WTC11 (cell line): ENCODE measurements at regions not wholly inside any gene's neighbourhood (a gene's known extent, or its start where the extent isn't known, plus 50 kb on each side); places are given as distances from the start of the nearest gene placed in this dataset.

Experiments used
- NR2C2 ChIP-seq: sonication (generic); formaldehyde crosslinking; IDR thresholded peaks from 2 replicates; pipeline ENCODE4 v1.8.0; 2022; ENCODE audit warnings: mild to moderate bottlenecking, missing genetic modification reagents
- RORB ChIP-seq: fragments of 250-450 bp; sonication (Bioruptor Pico); IDR thresholded peaks from 2 replicates; pipeline ENCODE4 v1.9.0; 2021; ENCODE audit warnings: mild to moderate bottlenecking
- TP53 ChIP-seq: sonication (generic); formaldehyde crosslinking; IDR thresholded peaks from 2 replicates; pipeline ENCODE4 v1.8.1; 2023; ENCODE audit warnings: mild to moderate bottlenecking, missing genetic modification reagents
- ZNF121 ChIP-seq: sonication (generic); formaldehyde crosslinking; IDR thresholded peaks from 2 replicates; pipeline ENCODE4 v1.8.0; 2023; ENCODE audit warnings: missing genetic modification reagents
- ZNF317 ChIP-seq: sonication (generic); formaldehyde crosslinking; IDR thresholded peaks from 2 replicates; pipeline ENCODE4 v1.8.1; 2023; ENCODE audit warnings: low read depth, mild to moderate bottlenecking, moderate library complexity, missing genetic modification reagents, borderline replicate concordance
- TF ChIP-seq, protein P1 (sequence below): fragments of 200-600 bp; IDR thresholded peaks from 2 replicates; pipeline ENCODE4 v1.8.0; 2022; ENCODE audit warnings: antibody characterized with exemption
- TF ChIP-seq, protein P2 (sequence below): sonication (generic); formaldehyde crosslinking; IDR thresholded peaks from 2 replicates; pipeline ENCODE4 v1.8.1; 2022; ENCODE audit warnings: low read depth, mild to moderate bottlenecking, moderate library complexity, missing genetic modification reagents, borderline replicate concordance
- TF ChIP-seq, protein P3 (sequence below): sonication (generic); formaldehyde crosslinking; IDR thresholded peaks from 2 replicates; pipeline ENCODE4 v1.8.1; 2023; ENCODE audit warnings: mild to moderate bottlenecking, moderate library complexity, missing genetic modification reagents

DNA sequence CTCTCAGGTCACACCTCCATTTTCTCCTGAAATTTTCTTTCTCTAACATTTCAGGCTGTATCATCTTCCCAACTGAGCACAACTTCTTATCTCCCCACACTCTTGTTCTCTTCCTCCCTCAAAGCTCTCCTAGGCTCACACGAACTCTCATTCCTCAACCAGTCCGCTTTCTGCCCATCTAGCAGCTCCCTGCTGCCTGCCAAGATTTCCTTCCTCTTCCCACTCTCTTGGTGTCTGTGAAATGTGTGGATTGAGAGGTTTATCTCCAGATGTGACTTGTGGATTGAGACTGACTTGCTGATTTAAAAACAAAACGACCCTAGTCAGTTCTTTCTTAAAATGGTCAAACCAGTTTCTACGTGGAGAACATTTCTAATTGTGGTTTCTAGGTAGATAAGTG lies 106.3 kb downstream of the MTNR1B start:
- TF ChIP-seq, protein P1, sequence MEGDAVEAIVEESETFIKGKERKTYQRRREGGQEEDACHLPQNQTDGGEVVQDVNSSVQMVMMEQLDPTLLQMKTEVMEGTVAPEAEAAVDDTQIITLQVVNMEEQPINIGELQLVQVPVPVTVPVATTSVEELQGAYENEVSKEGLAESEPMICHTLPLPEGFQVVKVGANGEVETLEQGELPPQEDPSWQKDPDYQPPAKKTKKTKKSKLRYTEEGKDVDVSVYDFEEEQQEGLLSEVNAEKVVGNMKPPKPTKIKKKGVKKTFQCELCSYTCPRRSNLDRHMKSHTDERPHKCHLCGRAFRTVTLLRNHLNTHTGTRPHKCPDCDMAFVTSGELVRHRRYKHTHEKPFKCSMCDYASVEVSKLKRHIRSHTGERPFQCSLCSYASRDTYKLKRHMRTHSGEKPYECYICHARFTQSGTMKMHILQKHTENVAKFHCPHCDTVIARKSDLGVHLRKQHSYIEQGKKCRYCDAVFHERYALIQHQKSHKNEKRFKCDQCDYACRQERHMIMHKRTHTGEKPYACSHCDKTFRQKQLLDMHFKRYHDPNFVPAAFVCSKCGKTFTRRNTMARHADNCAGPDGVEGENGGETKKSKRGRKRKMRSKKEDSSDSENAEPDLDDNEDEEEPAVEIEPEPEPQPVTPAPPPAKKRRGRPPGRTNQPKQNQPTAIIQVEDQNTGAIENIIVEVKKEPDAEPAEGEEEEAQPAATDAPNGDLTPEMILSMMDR = no peak
- TF ChIP-seq ZNF317 (CRISPR knock-in tag) (no peak), RORB (CRISPR knock-in tag) (no peak), NR2C2 (no peak), ZNF121 (CRISPR knock-in tag) (no peak), TP53 (CRISPR knock-in tag) (no peak)
- TF ChIP-seq, protein P2, sequence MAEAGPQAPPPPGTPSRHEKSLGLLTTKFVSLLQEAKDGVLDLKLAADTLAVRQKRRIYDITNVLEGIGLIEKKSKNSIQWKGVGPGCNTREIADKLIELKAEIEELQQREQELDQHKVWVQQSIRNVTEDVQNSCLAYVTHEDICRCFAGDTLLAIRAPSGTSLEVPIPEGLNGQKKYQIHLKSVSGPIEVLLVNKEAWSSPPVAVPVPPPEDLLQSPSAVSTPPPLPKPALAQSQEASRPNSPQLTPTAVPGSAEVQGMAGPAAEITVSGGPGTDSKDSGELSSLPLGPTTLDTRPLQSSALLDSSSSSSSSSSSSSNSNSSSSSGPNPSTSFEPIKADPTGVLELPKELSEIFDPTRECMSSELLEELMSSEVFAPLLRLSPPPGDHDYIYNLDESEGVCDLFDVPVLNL (CRISPR knock-in tag) = no peak
- TF ChIP-seq, protein P3, sequence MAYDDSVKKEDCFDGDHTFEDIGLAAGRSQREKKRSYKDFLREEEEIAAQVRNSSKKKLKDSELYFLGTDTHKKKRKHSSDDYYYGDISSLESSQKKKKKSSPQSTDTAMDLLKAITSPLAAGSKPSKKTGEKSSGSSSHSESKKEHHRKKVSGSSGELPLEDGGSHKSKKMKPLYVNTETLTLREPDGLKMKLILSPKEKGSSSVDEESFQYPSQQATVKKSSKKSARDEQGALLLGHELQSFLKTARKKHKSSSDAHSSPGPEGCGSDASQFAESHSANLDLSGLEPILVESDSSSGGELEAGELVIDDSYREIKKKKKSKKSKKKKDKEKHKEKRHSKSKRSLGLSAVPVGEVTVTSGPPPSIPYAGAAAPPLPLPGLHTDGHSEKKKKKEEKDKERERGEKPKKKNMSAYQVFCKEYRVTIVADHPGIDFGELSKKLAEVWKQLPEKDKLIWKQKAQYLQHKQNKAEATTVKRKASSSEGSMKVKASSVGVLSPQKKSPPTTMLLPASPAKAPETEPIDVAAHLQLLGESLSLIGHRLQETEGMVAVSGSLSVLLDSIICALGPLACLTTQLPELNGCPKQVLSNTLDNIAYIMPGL (CRISPR knock-in tag) = no peak
